ENCODE measurements at regions not wholly inside any gene's neighbourhood (a gene's known extent, or its start where the extent isn't known, plus 50 kb on each side); places are given as distances from the start of the nearest gene placed in this dataset.

DNA sequence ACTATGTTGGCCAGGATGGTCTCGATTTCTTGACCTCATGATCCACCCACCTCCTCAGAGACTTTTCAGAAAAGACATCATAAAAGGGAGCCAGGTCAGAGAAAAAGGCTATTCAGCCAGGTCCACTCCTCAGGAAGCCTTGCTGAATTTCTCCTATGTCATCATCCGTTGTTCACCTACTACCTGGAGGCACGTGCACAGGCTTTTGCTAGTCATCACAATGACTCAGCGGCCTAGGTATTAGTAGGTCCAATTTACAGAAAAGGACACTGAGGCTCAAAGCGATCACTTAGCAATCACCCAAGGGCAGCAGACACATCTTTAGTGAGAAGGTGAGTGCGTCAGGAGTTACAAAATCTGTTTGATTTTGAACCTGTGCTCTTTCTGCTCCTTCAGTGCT is 72.3 kb upstream of the RAD23B start:
- DNase-seq (ENCODE audit: low read depth in 2 of 2), result no peak

DNA sequence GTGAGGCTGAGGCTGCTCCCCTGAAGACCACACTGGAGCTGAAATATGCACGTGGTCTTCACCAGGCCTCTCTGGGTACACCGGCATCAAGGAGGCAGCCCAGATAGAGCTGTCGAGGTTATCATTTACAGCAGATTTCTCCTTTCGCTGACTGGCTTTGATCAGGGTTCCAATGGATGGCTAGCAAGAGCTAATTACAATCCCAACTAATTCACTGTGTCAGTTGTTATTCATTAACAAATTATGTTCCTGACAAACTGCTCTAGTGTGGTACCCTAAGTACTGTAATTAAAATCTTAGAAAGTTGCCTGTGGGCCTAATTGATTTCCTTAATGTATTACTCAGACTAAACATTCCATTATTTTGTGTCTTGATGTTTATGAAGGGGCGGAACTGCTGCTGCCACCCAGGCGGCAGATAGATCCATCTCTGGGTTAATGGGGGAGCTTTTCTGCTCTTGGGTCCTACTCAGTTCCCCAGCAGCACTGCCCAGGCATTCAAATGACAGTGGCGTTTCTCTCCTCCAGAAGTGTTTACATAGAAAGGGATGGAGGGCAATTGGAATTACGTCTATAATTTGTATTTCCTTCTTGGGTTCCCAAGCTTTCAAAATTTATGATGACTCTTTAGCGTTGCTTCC is 71.7 kb upstream of the RAD23B start:
- DNase-seq (ENCODE audit: low read depth in 2 of 2), result no peak

DNA sequence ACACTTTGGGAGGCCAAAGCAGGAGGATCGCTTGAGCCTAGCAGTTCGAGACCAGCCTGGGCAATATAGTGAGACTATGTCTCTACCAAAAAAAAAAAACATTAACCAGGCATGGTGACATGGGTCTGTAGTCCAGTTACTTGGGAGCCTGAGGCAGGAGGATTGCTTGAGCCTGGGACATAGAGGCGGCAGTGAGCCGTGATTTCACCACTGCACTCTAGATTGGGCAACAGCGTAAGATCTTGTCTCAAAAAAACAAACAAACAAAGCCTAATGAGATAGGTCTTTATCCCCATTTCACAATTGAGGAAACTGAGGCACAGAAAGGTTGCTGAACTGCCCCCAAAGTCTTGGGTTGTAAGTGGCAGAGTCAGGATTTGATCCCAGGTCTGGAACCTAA is 70.5 kb upstream of the RAD23B start:
- no peak for DNase-seq (ENCODE audit: low read depth in 2 of 2)

DNA sequence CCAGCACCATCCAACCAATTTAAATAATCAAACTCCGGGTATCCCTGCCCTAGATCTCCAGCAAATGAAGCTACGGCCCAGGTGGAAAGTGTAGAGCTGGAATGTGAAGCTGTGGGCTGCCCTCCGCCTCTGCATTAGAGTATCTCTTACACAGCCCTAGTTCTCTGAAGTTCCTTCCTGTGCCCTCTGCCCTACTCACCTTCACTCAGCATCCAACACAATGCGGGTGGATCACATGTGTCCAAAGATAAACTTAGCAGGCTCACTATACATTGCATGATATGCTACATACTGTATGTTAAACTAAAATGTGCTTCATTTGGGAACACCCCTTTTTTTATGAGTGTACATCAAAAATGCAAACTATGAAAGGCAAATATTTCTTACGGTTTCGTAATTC is 70.0 kb upstream of the RAD23B start:
- no peak for DNase-seq (ENCODE audit: low read depth in 2 of 2)

DNA sequence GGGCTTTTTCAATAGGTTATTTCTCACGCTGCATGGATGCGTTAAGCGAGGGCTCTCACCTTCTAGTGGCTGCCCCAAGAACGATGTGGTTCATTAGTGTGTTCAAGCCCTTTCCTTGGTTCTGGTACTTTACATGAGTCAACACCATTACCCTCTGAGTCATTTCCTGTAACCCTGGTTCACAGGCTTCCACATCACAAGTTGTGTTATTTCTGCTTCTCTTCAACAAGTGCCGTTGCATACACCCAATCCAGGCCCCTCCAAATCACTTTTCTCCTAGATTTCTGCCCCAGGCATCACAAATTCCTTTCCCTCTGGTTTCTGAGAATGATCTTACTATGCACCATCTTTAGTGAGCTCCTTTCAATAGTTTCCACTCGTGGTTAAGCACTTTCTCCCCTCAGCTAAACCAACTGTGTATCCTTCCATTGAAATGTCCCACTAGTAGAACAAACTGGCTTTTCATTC is 69.5 kb upstream of the RAD23B start:
- peak; percentile 15 to 25 for DNase-seq (ENCODE audit: low read depth in 2 of 2)

DNA sequence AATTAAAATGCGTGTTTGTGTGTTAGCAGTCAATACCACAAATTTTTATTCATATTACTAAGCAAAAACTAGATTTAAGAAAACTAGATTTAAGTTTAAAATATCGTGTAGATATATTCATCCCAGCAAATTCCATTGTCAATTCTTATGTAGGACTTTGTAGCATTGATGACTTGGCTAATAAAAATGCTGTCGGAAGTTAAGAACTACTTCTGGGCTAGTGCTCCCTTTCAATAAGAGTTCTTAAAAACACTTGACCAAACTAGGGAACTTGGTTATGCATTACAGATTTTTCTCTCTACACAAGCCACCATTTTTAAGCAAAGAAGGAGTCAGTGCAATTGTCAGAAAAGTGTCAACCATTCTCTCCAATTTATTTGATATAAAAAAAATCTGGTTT is 68.7 kb upstream of the RAD23B start:
- no peak for DNase-seq (ENCODE audit: low read depth in 2 of 2)

DNA sequence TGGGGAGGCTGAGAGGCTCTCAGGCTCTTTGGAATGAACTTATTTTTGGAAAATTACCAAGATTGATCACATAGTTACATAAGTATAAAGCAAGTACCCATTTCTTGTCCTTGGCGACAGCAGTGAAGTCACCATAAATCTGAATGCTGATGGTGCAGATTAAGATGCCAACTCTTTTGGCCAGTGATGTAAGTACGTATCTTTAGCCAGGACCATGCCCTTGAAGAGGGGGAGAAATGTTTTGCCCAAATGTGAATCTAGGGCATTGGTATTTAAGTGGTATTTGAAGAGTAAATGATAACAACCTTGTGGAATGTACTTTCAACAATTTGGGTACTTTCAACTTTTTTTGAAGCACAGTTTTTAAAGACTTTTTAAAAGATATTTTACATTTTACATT is 68.2 kb upstream of the RAD23B start:
- no peak for DNase-seq (ENCODE audit: low read depth in 2 of 2)

DNA sequence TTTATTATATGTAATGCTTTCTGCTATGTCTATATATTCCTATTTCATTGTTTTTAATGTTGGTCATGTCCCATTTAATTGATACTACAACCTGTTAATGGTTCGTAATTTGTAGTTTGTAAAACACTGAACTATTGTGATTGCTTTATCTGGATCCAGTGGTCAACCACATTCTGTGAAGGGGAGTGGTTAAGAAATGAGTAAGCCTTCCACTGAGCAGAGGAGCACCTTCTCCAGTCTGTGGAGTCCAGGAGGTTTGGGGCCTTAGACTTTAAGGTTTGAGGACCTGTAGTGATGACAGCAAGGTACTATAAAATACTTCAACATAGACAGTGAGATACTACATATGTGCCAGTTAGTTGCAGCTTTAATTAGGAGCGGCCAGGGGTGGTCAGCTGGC is 67.7 kb upstream of the RAD23B start:
- DNase-seq (ENCODE audit: low read depth in 2 of 2), result no peak

DNA sequence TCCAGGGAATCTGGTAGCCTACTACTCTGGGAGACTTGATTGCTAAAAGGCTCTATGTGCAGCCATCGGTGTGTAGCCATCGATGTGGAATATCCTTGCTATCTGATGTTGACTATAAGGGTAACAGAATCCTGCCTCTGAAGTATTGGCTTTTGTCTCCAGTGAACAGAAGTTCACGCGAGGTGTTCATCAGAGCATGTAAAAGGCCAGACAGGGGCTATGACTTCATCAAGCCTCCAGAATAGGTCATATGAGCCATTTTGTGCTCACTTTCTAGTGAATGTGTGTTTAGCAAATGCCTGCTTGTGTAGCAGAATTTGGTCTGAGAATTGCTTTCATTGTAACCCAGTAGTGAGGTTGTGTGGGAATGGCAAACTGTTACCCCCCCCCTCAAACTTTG is 66.8 kb upstream of the RAD23B start:
- no peak for DNase-seq (ENCODE audit: low read depth in 2 of 2)

DNA sequence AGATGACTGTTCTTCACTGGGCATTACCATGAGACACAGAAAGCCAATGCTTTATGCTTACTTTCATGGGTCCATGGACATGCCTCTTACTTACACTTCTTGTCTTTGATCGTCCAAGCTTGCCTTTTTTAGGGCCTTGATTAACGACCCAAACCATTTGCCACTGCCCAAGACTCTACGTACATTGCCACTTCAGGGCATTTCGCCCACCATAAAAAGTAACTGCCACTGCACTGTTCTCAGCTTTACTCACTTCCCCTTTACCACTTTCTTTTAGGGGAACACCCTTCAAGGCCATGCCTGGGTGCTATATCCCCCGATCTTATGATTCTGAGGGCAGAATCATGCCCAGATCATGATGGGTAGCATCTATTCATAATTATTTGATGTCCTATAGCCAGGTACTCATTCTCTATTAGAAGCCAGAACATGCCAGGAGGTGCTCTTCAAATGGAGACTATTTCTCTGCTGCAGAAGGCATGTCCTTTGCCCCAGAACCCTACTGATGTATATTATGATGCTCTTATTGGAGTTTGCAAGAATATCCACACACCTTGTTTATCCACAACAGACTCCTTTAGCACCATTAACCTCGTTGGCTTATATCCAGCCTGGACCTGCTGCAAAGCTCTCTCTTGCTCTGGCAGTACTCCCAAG is 64.1 kb upstream of the RAD23B start:
- DNase-seq (ENCODE audit: low read depth in 2 of 2), result no peak

DNA sequence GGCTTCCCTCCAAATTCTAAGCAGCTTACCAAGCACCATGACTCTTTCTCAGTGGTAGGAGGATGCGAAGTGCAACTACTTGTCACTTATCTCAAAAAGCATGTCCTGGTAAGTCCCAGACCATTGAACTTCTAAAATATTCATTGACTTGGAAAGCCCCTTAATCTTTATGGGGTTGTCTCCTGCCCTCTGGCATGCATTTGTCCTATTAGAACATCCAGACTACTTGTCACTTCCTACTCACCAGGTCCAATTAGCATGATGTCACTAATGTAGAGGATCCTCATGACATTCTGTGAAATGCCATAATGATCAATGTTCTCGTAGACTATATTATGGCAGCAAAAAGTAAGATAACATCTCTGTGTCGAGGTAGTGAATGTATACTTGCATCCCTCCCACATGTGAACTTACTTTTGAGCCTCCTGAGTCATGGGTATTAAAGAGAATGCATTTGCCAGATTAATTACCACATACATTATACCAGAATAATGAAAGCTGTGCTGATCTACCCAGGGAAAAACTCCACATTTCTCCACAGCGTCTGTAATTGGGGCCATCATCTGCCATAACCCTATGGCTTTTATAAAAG is 63.5 kb upstream of the RAD23B start:
- no peak for DNase-seq (ENCODE audit: low read depth in 2 of 2)

DNA sequence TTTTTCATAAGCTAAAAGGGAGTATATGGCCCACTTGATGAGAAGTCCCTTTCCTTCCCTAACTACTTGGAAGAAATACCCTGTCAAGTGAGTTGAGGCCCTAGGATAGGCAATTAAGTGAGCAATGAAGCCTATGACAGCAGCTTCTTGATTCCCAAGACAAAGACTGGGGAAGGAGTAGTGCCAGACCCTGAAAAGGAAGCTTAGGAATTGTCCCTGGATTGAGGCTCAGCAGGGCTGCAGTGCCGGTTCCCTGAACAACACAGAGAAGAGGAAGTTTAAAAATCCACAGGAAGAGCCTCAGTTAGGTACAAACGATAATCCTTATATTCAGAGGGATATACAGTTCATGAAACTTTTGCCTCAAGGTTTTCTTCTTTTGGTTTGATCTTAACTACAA is 61.8 kb upstream of the RAD23B start:
- no peak for DNase-seq (ENCODE audit: low read depth in 2 of 2)

DNA sequence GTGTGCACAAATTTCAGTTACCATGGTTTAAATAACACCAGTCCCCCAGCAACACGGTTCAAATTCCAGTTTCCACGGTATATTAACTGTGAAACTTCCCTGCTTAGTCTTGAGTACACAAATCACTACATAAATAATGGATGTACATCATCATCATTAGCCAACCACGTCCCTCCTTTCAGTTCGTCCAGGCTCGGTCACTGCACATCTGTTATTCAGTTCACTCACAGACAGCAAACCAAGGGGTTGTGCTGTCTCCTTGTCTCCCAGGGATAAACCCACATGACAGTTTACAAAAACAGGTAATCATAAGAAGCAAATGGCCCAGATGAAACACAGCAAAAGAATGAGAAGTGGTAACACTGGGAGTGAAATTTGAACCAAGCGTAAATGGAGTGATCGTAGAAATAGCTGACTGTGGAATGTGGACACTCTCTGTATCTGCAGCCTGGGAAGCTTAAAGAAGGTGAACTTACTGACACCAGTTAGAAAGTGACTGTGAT is 61.0 kb upstream of the RAD23B start:
- DNase-seq (ENCODE audit: low read depth in 2 of 2), result no peak

DNA sequence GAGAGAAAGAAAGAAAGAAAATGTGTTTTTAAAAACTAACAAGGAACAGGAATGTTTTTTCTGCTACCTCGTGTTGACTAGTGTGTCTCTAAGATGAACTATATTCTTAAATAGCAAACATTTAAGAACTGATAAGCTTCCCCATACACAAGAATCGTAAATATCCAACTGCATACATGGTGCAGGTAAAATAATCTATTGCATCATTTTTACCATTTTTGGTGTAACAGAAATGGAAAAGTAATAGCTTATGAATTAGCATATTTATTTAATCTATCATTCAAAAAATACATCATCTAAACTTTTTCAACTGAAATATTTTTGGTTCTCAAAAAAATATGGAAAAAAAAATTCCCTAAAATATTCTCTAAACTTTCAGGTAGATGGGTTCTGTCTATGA is 59.7 kb upstream of the RAD23B start:
- DNase-seq (ENCODE audit: low read depth in 2 of 2), result no peak

DNA sequence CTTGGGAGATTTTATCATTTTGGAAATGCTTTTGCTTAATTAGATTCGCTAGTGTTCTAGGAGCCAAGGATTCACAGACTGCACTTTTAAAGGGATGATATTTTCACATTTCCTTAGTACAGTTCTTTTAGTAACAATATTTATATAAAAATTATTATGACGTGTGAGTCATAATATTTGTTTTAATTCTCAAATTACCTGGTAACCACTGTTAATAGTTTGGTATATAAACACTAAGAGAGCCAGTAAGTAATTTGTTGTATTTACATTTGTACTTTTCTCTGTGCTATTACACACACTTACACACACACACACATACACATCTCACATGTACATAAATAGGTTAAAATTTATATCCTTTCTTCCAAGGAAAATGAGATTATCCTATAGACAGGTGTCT is 58.8 kb upstream of the RAD23B start:
- DNase-seq (ENCODE audit: low read depth in 2 of 2), result no peak

DNA sequence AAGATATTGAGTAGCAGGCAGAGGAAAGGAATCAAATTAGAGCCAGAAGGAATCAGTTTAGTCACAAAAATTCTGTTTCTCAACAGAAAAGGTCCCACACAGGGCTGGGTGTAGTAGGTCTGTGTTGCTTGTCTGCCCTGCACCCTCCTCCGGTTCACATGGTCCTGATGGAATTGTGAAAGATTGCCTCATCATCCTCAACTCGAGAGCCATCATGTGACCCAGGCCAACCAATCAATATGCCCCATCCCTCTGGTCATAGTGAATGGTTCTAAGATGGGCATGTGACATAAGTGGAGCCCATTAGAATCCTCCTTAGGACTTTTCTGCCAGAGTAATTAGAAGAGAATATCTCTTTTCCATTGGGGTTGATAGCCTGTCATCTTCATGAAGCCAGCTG is 56.7 kb upstream of the RAD23B start:
- DNase-seq (ENCODE audit: low read depth in 2 of 2), result no peak

DNA sequence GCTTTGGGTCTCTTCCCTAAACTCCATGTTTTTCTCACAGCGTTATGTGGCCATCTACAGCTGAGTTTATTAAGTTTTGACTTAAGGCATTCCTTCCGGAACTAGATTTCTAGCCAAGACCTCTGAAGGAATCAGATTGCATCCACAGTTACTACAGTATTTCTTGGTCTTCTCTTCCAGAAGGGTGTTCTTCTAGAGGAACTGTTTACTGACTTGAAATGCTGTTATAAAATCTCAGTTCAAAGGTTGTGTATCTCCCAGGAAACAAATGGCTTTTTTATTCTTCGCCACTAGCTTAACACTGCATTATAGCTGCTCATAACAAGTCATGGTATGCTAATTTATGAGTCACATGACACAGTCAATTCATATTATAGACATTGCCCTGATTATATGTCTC is 55.3 kb upstream of the RAD23B start:
- DNase-seq (ENCODE audit: low read depth in 2 of 2), result no peak

DNA sequence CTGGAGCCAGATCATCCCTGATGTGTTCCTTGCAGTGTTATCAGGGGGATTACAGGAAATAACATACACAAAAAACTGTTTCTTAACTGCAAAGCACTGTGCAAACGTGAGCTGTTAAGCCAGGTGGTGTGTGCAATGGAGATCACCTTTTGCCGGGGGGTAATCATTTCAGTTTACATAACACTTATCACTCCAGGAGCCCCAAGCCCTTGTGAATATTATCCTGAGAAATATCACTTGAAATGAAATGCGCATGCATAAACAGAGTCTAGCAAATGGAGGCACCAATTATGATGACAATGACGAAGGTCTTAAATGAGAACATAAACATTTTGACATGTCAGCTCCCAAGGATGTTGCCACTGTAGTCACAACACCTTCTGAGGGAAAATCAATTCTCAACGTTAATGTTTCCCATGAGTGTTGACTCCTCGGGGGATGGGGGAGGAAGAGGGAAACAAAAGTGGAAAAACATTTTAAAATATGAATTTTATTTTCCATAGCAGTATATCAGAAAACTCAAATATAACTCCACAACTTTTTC is 54.5 kb upstream of the RAD23B start:
- no peak for DNase-seq (ENCODE audit: low read depth in 2 of 2)

DNA sequence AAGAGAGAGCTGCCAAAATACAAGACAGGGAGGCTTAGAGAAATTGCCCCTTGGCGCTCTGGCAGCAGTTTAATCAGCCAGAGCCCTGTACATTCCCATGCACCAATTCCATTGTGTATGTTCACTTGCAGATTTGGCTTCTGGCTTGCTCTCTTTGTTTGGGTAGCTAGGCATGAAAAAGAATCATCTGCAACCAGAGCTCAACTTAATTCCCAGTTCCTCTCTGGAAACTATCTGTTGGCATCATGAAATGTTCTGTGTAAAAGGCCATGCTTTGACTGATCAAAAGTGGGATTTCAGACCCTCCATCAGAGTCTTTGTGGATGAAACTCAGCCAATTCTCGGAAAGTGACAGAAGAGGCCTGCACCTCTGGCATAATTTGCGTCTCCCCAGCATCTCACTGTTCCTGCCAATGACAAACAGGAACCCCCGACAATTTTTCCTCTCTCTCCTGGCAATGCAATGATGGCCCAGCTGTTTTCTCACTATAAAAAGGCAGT is 53.8 kb upstream of the RAD23B start:
- DNase-seq (ENCODE audit: low read depth in 2 of 2), result no peak

All from stimulated activated CD8-positive, alpha-beta memory T cell treated with anti-CD3 and anti-CD28 coated beads, Interleukin-15, amount 100 ng/mL, for 48 hours (primary cell).